ENCODE measurements at regions not wholly inside any gene's neighbourhood (a gene's known extent, or its start where the extent isn't known, plus 50 kb on each side); places are given as distances from the start of the nearest gene placed in this dataset.

DNA sequence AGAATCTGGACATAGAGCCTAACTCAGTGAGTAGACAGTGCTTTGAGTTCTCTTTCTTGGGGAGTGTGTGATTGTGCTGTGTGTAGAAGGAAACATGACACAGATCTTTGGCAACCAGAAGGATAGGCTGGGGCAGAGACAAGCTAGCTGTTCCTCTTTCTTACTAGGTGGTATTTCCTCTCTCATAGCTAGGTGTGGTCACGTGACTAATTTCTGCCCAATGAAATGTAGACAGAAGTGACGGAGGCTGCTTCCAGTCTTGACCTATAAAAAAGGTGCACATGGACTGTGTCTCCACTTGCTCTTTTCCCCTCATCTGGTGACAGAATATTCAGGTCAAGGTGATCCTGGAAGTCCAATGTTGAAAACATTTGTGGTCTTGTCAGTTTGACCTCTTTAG is 92.5 kb upstream of the NFIB start:
- no peak overlapping the region for H3K4me3 ChIP-seq (ENCODE audit: low read depth, low read length)
- no peak for DNase-seq (ENCODE audit: low read depth)
- no peak for TF ChIP-seq CTCF (IDR thresholded peaks at IDR 0.05; ENCODE audit: insufficient read depth, low read length)

GRCh38 chr9:14405176-14405706 is 91.3 kb upstream of the NFIB start:
- TF ChIP-seq CTCF (IDR thresholded peaks at IDR 0.05; ENCODE audit: insufficient read depth, low read length) = no peak
- no peak overlapping the region for H3K4me3 ChIP-seq (ENCODE audit: low read depth, low read length)
- peak; percentile 29 for DNase-seq (ENCODE audit: low read depth)

DNA sequence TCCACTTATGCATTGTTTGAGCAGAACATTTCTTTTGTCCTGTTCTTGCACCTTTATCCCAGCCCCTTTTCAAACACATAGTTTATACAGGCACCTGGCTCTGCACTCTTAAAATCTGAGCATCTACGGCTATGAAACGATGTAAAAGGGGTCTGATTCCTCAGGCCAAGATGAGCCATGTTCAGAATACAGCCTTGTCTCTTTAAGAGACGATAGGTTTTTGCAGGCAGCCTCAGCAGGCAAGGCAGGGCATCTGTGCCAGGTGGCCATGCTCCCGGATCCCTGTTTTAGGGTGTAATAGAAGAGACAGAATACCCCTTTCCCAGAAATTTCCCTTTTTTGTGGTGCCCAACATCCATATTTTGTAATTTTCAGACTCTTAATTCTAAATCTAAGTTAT is 89.1 kb upstream of the NFIB start:
- no peak for TF ChIP-seq CTCF (IDR thresholded peaks at IDR 0.05; ENCODE audit: insufficient read depth, low read length)
- no peak overlapping the region for H3K4me3 ChIP-seq (ENCODE audit: low read depth, low read length)
- DNase-seq (ENCODE audit: low read depth) = no peak

- TF ChIP-seq CTCF (IDR thresholded peaks at IDR 0.05; ENCODE audit: insufficient read depth, low read length) = no peak
- no peak for DNase-seq (ENCODE audit: low read depth)
- H3K4me3 ChIP-seq (ENCODE audit: low read depth, low read length) = no peak overlapping the region
Measured at GRCh38 chr9:14402583-14402982, 88.6 kb upstream of the NFIB start.

- no peak overlapping the region for H3K4me3 ChIP-seq (ENCODE audit: low read depth, low read length)
- DNase-seq (ENCODE audit: low read depth) = no peak
- TF ChIP-seq CTCF (IDR thresholded peaks at IDR 0.05; ENCODE audit: insufficient read depth, low read length) = no peak
Measured at GRCh38 chr9:14401911-14402310, 88.0 kb upstream of the NFIB start.

- TF ChIP-seq CTCF (IDR thresholded peaks at IDR 0.05; ENCODE audit: insufficient read depth, low read length) = peak; percentile 71
- DNase-seq (ENCODE audit: low read depth) = peak; percentile 98
- H3K4me3 ChIP-seq (ENCODE audit: low read depth, low read length) = no peak overlapping the region
Measured at GRCh38 chr9:14400658-14400995, 86.7 kb upstream of the NFIB start.
